WTC11 (cell line): ENCODE measurements at regions not wholly inside any gene's neighbourhood (a gene's known extent, or its start where the extent isn't known, plus 50 kb on each side); places are given as distances from the start of the nearest gene placed in this dataset.
"Not testable (repeated sequence)": the region's sequence is repeated elsewhere in the genome, so short reads cannot be mapped to it uniquely, and the experiment has no call there.

Experiments used
- ATAC-seq: fragments of 200-7000 bp; cut with Tn5 transposase; 2 replicates; pipeline ENCODE4 v1.10.0; 2021; ENCODE audit warnings: mild to moderate bottlenecking, moderate library complexity
- CTCF ChIA-PET: fragments of 300-600 bp; sonication (Branson Sonifier 250); formaldehyde crosslinking; loops from one replicate; lab custom pipeline; 2021; ENCODE audit warnings: antibody characterized with exemption; lab: Charles Lee
- POLR2A ChIA-PET: fragments of 350-600 bp; sonication (Branson Sonifier 250); formaldehyde crosslinking; loops from one replicate; lab custom pipeline; 2021; ENCODE audit warnings: antibody characterized with exemption; lab: Charles Lee
- DNase-seq: peaks from one replicate; pipeline ENCODE4 v3.0.0; 2021; ENCODE audit warnings: low spot score
- H3K27ac Mint-ChIP-seq: 2 replicates; pipeline ENCODE4 v1.8.0; 2021; ENCODE audit warnings: mixed read lengths
- H3K27me3 Mint-ChIP-seq: 2 replicates; pipeline ENCODE4 v1.8.0; 2021; ENCODE audit warnings: low read depth, mild to moderate bottlenecking, moderate library complexity, mixed read lengths
- H3K36me3 Mint-ChIP-seq: 2 replicates; pipeline ENCODE4 v1.8.0; 2021; ENCODE audit warnings: mixed read lengths
- H3K4me1 Mint-ChIP-seq: 2 replicates; pipeline ENCODE4 v1.8.0; 2022; ENCODE audit warnings: mixed read lengths
- H3K4me3 Mint-ChIP-seq: 2 replicates; pipeline ENCODE4 v1.8.0; 2021; ENCODE audit warnings: mild to moderate bottlenecking, moderate library complexity, mixed read lengths
- H3K9me3 Mint-ChIP-seq: 2 replicates; pipeline ENCODE4 v1.8.0; 2021; ENCODE audit warnings: mixed read lengths
- CBFB ChIP-seq: sonication (generic); formaldehyde crosslinking; IDR thresholded peaks from 2 replicates; pipeline ENCODE4 v1.8.1; 2022; ENCODE audit warnings: mild to moderate bottlenecking, low read depth, missing genetic modification reagents
- ZNF423 ChIP-seq: fragments of 250-450 bp; sonication (Bioruptor Pico); IDR thresholded peaks from 2 replicates; pipeline ENCODE4 v2.1.2; 2022; ENCODE audit warnings: mild to moderate bottlenecking, moderate library complexity
- ZNF671 ChIP-seq: fragments of 250-450 bp; sonication (Bioruptor Pico); IDR thresholded peaks from 2 replicates; pipeline ENCODE4 v1.8.0; 2021; ENCODE audit warnings: mild to moderate bottlenecking
- TF ChIP-seq, protein P1 (sequence below): fragments of 250-450 bp; sonication (Bioruptor Pico); IDR thresholded peaks from 2 replicates; pipeline ENCODE4 v1.9.0; 2021; ENCODE audit warnings: mild to moderate bottlenecking
- TF ChIP-seq, protein P2 (sequence below): sonication (generic); formaldehyde crosslinking; IDR thresholded peaks from 2 replicates; pipeline ENCODE4 v1.8.1; 2023; ENCODE audit warnings: mild to moderate bottlenecking, missing genetic modification reagents
- TF ChIP-seq, protein P3 (sequence below): sonication (generic); formaldehyde crosslinking; IDR thresholded peaks from 2 replicates; pipeline ENCODE4 v1.8.1; 2022; ENCODE audit warnings: low read depth, missing genetic modification reagents, borderline replicate concordance
- TF ChIP-seq, protein P4 (sequence below): fragments of 200-600 bp; IDR thresholded peaks from 2 replicates; pipeline ENCODE4 v1.8.0; 2022; ENCODE audit warnings: antibody characterized with exemption
- TF ChIP-seq, protein P5 (sequence below): sonication (generic); formaldehyde crosslinking; IDR thresholded peaks from 2 replicates; pipeline ENCODE4 v1.8.1; 2022; ENCODE audit warnings: mild to moderate bottlenecking, moderate library complexity, missing genetic modification reagents
- TF ChIP-seq, protein P6 (sequence below): sonication (generic); formaldehyde crosslinking; IDR thresholded peaks from 2 replicates; pipeline ENCODE4 v1.8.1; 2022; ENCODE audit warnings: low read depth, mild to moderate bottlenecking, moderate library complexity, missing genetic modification reagents, borderline replicate concordance

DNA sequence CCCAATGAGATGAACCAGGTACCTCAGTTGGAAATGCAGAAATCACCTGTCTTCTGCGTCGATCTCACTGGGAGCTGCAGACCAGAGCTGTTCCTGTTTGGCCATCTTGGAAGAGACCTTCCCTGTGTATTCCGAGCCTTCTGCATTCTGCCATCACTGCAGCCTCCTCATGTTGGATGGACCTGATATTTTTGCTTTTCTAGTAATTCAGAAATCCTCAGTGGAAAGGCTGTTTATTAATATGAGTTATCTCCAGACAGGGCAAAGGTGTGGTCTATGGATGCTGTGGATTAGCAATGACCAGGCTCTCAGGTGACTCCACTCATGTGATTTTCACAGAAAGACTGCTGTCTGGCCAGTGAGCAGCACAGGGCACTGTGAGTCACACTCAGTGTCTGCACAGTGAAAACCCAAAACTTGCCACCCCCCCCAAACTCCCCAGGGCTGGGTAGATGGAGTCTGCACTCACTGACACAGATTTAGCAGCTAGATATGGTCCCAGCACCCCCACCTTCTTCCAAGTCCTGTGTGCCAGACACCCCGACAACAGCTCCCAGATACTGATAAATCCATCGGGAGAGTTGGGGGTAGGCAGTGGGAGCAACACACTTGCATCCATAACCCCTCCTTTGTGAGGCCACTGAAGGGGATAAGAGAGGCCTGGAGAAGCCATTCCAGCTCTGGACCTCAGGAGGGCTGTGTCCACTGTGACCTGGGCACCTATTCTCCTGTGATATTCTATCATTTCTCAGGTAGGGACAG lies 75.2 kb upstream of the TOP3B start:
- TF ChIP-seq, protein P1, sequence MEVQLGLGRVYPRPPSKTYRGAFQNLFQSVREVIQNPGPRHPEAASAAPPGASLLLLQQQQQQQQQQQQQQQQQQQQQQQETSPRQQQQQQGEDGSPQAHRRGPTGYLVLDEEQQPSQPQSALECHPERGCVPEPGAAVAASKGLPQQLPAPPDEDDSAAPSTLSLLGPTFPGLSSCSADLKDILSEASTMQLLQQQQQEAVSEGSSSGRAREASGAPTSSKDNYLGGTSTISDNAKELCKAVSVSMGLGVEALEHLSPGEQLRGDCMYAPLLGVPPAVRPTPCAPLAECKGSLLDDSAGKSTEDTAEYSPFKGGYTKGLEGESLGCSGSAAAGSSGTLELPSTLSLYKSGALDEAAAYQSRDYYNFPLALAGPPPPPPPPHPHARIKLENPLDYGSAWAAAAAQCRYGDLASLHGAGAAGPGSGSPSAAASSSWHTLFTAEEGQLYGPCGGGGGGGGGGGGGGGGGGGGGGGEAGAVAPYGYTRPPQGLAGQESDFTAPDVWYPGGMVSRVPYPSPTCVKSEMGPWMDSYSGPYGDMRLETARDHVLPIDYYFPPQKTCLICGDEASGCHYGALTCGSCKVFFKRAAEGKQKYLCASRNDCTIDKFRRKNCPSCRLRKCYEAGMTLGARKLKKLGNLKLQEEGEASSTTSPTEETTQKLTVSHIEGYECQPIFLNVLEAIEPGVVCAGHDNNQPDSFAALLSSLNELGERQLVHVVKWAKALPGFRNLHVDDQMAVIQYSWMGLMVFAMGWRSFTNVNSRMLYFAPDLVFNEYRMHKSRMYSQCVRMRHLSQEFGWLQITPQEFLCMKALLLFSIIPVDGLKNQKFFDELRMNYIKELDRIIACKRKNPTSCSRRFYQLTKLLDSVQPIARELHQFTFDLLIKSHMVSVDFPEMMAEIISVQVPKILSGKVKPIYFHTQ: no peak
- TF ChIP-seq ZNF671 (no peak), ZNF423 (no peak), CBFB (CRISPR knock-in tag) (no peak)
- TF ChIP-seq, protein P2, sequence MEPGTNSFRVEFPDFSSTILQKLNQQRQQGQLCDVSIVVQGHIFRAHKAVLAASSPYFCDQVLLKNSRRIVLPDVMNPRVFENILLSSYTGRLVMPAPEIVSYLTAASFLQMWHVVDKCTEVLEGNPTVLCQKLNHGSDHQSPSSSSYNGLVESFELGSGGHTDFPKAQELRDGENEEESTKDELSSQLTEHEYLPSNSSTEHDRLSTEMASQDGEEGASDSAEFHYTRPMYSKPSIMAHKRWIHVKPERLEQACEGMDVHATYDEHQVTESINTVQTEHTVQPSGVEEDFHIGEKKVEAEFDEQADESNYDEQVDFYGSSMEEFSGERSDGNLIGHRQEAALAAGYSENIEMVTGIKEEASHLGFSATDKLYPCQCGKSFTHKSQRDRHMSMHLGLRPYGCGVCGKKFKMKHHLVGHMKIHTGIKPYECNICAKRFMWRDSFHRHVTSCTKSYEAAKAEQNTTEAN (CRISPR knock-in tag): no peak
- TF ChIP-seq, protein P3, sequence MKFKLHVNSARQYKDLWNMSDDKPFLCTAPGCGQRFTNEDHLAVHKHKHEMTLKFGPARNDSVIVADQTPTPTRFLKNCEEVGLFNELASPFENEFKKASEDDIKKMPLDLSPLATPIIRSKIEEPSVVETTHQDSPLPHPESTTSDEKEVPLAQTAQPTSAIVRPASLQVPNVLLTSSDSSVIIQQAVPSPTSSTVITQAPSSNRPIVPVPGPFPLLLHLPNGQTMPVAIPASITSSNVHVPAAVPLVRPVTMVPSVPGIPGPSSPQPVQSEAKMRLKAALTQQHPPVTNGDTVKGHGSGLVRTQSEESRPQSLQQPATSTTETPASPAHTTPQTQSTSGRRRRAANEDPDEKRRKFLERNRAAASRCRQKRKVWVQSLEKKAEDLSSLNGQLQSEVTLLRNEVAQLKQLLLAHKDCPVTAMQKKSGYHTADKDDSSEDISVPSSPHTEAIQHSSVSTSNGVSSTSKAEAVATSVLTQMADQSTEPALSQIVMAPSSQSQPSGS (CRISPR knock-in tag): no peak
- TF ChIP-seq, protein P4, sequence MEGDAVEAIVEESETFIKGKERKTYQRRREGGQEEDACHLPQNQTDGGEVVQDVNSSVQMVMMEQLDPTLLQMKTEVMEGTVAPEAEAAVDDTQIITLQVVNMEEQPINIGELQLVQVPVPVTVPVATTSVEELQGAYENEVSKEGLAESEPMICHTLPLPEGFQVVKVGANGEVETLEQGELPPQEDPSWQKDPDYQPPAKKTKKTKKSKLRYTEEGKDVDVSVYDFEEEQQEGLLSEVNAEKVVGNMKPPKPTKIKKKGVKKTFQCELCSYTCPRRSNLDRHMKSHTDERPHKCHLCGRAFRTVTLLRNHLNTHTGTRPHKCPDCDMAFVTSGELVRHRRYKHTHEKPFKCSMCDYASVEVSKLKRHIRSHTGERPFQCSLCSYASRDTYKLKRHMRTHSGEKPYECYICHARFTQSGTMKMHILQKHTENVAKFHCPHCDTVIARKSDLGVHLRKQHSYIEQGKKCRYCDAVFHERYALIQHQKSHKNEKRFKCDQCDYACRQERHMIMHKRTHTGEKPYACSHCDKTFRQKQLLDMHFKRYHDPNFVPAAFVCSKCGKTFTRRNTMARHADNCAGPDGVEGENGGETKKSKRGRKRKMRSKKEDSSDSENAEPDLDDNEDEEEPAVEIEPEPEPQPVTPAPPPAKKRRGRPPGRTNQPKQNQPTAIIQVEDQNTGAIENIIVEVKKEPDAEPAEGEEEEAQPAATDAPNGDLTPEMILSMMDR: no peak
- TF ChIP-seq, protein P5, sequence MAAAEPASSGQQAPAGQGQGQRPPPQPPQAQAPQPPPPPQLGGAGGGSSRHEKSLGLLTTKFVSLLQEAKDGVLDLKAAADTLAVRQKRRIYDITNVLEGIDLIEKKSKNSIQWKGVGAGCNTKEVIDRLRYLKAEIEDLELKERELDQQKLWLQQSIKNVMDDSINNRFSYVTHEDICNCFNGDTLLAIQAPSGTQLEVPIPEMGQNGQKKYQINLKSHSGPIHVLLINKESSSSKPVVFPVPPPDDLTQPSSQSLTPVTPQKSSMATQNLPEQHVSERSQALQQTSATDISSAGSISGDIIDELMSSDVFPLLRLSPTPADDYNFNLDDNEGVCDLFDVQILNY: no peak
- TF ChIP-seq, protein P6, sequence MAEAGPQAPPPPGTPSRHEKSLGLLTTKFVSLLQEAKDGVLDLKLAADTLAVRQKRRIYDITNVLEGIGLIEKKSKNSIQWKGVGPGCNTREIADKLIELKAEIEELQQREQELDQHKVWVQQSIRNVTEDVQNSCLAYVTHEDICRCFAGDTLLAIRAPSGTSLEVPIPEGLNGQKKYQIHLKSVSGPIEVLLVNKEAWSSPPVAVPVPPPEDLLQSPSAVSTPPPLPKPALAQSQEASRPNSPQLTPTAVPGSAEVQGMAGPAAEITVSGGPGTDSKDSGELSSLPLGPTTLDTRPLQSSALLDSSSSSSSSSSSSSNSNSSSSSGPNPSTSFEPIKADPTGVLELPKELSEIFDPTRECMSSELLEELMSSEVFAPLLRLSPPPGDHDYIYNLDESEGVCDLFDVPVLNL (CRISPR knock-in tag): no peak
- no peak for ATAC-seq
- Mint-ChIP-seq H3K4me1 (peaks cover 9% of the 10 kb centered on the region), H3K4me3 (no peak overlapping the region), H3K27ac (no peak overlapping the region), H3K36me3 (no peaks in the 10 kb centered on the region), H3K27me3 (peaks cover 100% of the 10 kb centered on the region), H3K9me3 (no peaks in the 10 kb centered on the region)
- DNase-seq: no peak
- POLR2A ChIA-PET: no interaction called here
- CTCF ChIA-PET: interaction anchor here (1.0 to 2.2 kb wide), 8 partner anchors 14 to 138 kb away, joined by 3 to 7 read pairs (median 4); no protein-coding TSS in a partner anchor

DNA sequence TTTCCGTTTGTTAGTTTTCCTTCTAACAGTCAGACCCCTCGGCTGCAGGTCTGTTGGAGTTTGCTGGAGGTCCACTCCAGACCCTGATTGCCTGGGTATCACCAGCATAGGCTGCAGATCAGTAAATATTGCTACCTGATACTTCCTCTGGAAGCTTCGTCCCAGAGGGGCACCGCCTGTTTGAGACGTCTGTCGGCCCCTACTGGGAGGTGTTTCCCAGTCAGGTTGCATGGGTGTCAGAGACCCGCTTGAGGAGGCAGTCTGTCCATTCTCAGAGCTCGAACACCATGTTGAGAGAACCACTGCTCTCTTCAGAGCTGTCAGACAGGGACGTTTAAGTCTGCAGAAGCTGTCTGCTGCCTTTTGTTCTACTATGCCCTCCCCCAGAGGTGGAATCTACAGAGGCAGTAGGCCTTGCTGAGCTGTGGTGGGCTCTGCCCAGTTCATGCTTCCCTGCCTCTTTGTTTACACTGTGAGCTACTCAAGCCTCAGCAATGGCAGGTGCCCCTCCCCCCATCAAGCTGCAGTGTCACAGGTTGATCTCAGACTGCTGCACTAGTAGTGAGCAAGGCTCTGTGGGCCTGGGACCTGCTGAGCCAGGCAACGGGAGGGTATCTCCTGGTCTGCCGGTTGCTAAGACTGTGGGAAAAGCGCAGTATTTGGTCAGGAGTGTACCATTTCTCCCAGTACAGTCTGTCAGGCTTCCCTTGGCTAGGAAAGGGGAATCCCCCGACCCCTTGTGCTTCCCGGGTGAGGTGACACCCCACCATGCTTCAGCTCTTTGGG lies 74.4 kb upstream of the TOP3B start:
- H3K27ac Mint-ChIP-seq, H3K9me3 Mint-ChIP-seq, POLR2A ChIA-PET, ATAC-seq, H3K4me3 Mint-ChIP-seq, H3K4me1 Mint-ChIP-seq, H3K36me3 Mint-ChIP-seq: not testable (repeated sequence)
- H3K27me3 Mint-ChIP-seq: peaks cover 100% of the 10 kb centered on the region
- DNase-seq: peak; percentile 51
- CTCF ChIA-PET: interaction anchor here (1.0 to 1.8 kb wide), 6 partner anchors 13 to 139 kb away, joined by 3 to 7 read pairs (median 4); no protein-coding TSS in a partner anchor

DNA sequence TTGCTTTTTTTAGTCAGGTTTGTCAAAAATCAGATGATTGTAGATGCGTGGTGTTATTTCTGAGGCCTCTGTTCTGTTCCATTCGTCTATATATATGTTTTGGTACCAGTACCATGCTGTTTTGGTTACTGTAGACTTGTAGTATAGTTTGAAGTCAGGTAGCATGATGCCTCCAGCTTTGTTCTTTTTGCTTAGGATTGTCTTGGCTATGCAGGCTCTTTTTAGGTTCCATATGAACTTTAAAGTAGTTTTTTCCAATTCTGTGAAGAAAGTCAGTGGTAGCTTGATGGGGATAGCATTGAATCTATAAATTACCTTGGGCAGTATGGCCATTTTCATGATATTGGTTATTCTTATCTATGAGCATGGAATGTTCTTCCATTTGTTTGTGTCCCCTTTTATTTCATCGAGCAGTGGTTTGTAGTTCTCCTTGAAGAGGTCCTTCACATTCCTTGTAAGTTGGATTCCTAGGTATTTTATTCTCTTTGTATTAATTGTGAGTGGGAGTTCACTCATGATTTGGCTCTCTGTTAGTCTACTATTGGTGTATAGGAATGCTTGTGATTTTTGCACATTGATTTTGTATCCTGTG lies 70.1 kb upstream of the TOP3B start:
- H3K27ac Mint-ChIP-seq, H3K9me3 Mint-ChIP-seq, POLR2A ChIA-PET, ATAC-seq, H3K4me3 Mint-ChIP-seq, H3K4me1 Mint-ChIP-seq, H3K36me3 Mint-ChIP-seq, DNase-seq: not testable (repeated sequence)
- CTCF ChIA-PET: interaction anchor here (0.9 to 1.2 kb wide), 2 partner anchors 58 to 143 kb away, joined by 5 read pairs; no protein-coding TSS in a partner anchor
- peaks cover 84% of the 10 kb centered on the region for H3K27me3 Mint-ChIP-seq

DNA sequence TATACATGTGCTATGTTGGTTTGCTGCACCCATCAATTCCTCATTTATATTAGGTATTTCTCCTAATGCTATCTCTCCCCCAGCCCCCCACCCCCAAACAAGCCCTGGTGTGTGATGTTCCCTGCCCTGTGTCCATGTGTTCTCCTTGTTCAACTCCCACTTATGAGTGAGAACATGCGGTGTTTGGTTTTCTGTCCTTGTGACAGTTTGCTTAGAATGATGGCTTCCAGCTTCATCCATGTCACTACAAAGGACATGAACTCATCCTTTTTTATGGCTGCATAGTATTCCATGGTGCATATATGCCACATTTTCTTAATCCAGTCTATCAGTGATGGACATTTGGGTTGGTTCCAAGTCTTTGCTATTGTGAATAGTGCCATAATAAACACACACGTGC lies 68.4 kb upstream of the TOP3B start:
- H3K4me3 Mint-ChIP-seq, H3K9me3 Mint-ChIP-seq, H3K4me1 Mint-ChIP-seq, H3K36me3 Mint-ChIP-seq, H3K27ac Mint-ChIP-seq, ATAC-seq, POLR2A ChIA-PET, CTCF ChIA-PET, DNase-seq: not testable (repeated sequence)
- peaks cover 84% of the 10 kb centered on the region for H3K27me3 Mint-ChIP-seq
